ENCODE measurements at regions not wholly inside any gene's neighbourhood (a gene's known extent, or its start where the extent isn't known, plus 50 kb on each side); places are given as distances from the start of the nearest gene placed in this dataset.
"Not testable (repeated sequence)": the region's sequence is repeated elsewhere in the genome, so short reads cannot be mapped to it uniquely, and the experiment has no call there.

- not testable (repeated sequence) for TF ChIP-seq CTCF, POLR2A (IDR thresholded peaks at IDR 0.05)
These were observed 96.8 kb upstream of the SLC24A4 start for GRCh38 chr14:92226166-92226565.
